HCT116 (cell line): ENCODE measurements at regions not wholly inside any gene's neighbourhood (a gene's known extent, or its start where the extent isn't known, plus 50 kb on each side); places are given as distances from the start of the nearest gene placed in this dataset.

ENCODE experiments used
- ATAC-seq: fragments of 200-7000 bp; cut with Tn5 transposase; 2 replicates; pipeline ENCODE4 v1.9.1; 2020; ENCODE audit warnings: mild to moderate bottlenecking, moderate library complexity
- BruUV-seq: library from RNA; stranded (reverse); fragments of 400-500 nt; replicated peaks from 2 replicates; lab custom pipeline; 2021; lab: Mats Ljungman, UMichigan
- CTCF ChIA-PET: fragments of 300-600 bp; sonication (Branson Sonifier 250); formaldehyde crosslinking; loops from one replicate; lab custom pipeline; 2021; ENCODE audit warnings: antibody characterized with exemption; lab: Charles Lee
- POLR2A ChIA-PET: fragments of 300-600, 350-600 bp; sonication (Branson Sonifier 250); formaldehyde crosslinking; loops from one replicate; lab custom pipeline; 2021; ENCODE audit warnings: antibody characterized with exemption; lab: Charles Lee
- RAD21 ChIA-PET, 2 experiments: fragments of 300-600 bp; sonication (Branson Sonifier 250); formaldehyde crosslinking; loops; one replicate each; lab custom pipeline; 2023; ENCODE audit warnings: low total read pairs in 2 of 2; ENCODE audit not compliant: uncharacterized antibody in 2 of 2, unreplicated experiment in 2 of 2, low non-redundant PET in 1 of 2; lab: Charles Lee
- DNase-seq: peaks from one replicate; pipeline ENCODE4 v3.0.0-alpha.2; 2010; ENCODE audit warnings: low read depth, low spot score
- H2AFZ ChIP-seq: fragments of 200-600 bp; shearing (Covaris generic), sonication (generic); 2 replicates; pipeline ENCODE4 v1.6.1; 2017; ENCODE audit warnings: low read depth, mixed run types, mixed read lengths, antibody characterized with exemption, low read length; ENCODE audit not compliant: poor library complexity, severe bottlenecking
- H3K27ac ChIP-seq: 2 replicates; pipeline ENCODE4 v1.5.1; 2012; ENCODE audit warnings: low read depth, low read length
- H3K27me3 ChIP-seq: fragments of 200-600 bp; sonication (generic); 2 replicates; pipeline ENCODE4 v1.6.1; 2016; ENCODE audit warnings: mixed run types, low read length, mixed read lengths; ENCODE audit not compliant: insufficient read depth
- H3K36me3 ChIP-seq, 2 experiments: fragments of 200-500 bp in 1 of 2; fragments of 200-600 bp in 1 of 2; sonication (Bioruptor generic) in 1 of 2; sonication (generic) in 1 of 2; 2 replicates each; pipeline versions ENCODE4 v1.5.1 to v1.6.1; 2014 to 2016; ENCODE audit warnings: low read length in 2 of 2, inconsistent platforms in 1 of 2, mixed read lengths in 1 of 2, mixed run types in 1 of 2; ENCODE audit not compliant: insufficient read depth in 2 of 2, control insufficient read depth in 1 of 2
- H3K4me1 ChIP-seq, 2 experiments: fragments of 200-600 bp in 1 of 2; sonication (generic) in 1 of 2; 2 replicates each; pipeline versions ENCODE4 v1.5.1 to v1.6.1; 2012 to 2017; ENCODE audit warnings: low read length in 2 of 2, inconsistent platforms in 1 of 2, mild to moderate bottlenecking in 1 of 2, mixed read lengths in 1 of 2, mixed run types in 1 of 2, moderate library complexity in 1 of 2; ENCODE audit not compliant: insufficient read depth in 2 of 2, control insufficient read depth in 1 of 2
- H3K4me2 ChIP-seq: fragments of 200-600 bp; sonication (generic); 2 replicates; pipeline ENCODE4 v1.6.1; 2017; ENCODE audit warnings: mixed run types, low read length, mixed read lengths
- H3K4me3 ChIP-seq, 2 experiments: fragments of 200-600 bp in 1 of 2; sonication (generic) in 1 of 2; replicated peaks in 1 of 2; 2 replicates each; pipeline ENCODE4 v1.5.1; 2011 to 2016; ENCODE audit warnings: low read length in 2 of 2, control low read depth in 1 of 2, low read depth in 1 of 2, mild to moderate bottlenecking in 1 of 2, mixed read lengths in 1 of 2, mixed run types in 1 of 2
- H3K79me2 ChIP-seq: fragments of 200-600 bp; sonication (generic); 2 replicates; pipeline ENCODE4 v1.6.1; 2017; ENCODE audit warnings: mild to moderate bottlenecking, mixed run types, low read length, moderate library complexity, mixed read lengths; ENCODE audit not compliant: insufficient read depth
- H3K9ac ChIP-seq: fragments of 200-600 bp; sonication (generic); 2 replicates; pipeline ENCODE4 v1.6.1; 2016; ENCODE audit warnings: low read length, mixed read lengths
- H3K9me2 ChIP-seq: fragments of 200-600 bp; sonication (generic), shearing (Covaris generic); 2 replicates; pipeline ENCODE4 v1.6.1; 2017; ENCODE audit warnings: mixed run types, mild to moderate bottlenecking, moderate library complexity; ENCODE audit not compliant: insufficient read depth
- H3K9me3 ChIP-seq, 2 experiments: fragments of 200-500 bp in 1 of 2; fragments of 200-600 bp in 1 of 2; sonication (Bioruptor generic) in 1 of 2; sonication (generic) in 1 of 2; 2 replicates each; pipeline ENCODE4 v1.6.1; 2014 to 2017; ENCODE audit warnings: low read length in 2 of 2, mixed read lengths in 2 of 2, inconsistent platforms in 1 of 2, low read depth in 1 of 2, mild to moderate bottlenecking in 1 of 2, mixed run types in 1 of 2, moderate library complexity in 1 of 2; ENCODE audit not compliant: control insufficient read depth in 1 of 2, insufficient read depth in 1 of 2
- H4K20me1 ChIP-seq: fragments of 200-600 bp; sonication (generic), shearing (Covaris generic); 2 replicates; pipeline ENCODE4 v1.6.1; 2017; ENCODE audit warnings: mixed run types, mild to moderate bottlenecking, moderate library complexity; ENCODE audit not compliant: insufficient read depth
- ATF3 ChIP-seq: IDR thresholded peaks from 2 replicates; pipeline ENCODE4 v1.6.1; 2012
- CBX3 ChIP-seq: IDR thresholded peaks from 2 replicates; pipeline ENCODE4 v1.6.1; 2012; ENCODE audit warnings: low read depth
- CEBPB ChIP-seq: IDR thresholded peaks from 2 replicates; pipeline ENCODE4 v1.6.1; 2012; ENCODE audit warnings: low read depth
- CTCF ChIP-seq, 3 experiments: fragments of 200-600 bp in 1 of 3; sonication (generic) in 1 of 3; IDR thresholded peaks in 2 of 3; conservative IDR thresholded peaks in 1 of 3; 2 replicates each; pipeline ENCODE4 v1.5.1; 2012 to 2017; ENCODE audit warnings: low read depth in 2 of 3, low read length in 2 of 3, antibody characterized with exemption in 1 of 3, borderline replicate concordance in 1 of 3, control low read depth in 1 of 3, mild to moderate bottlenecking in 1 of 3, mixed read lengths in 1 of 3, mixed run types in 1 of 3, moderate library complexity in 1 of 3; ENCODE audit not compliant: insufficient read depth in 1 of 3
- EGR1 ChIP-seq: IDR thresholded peaks from 2 replicates; pipeline ENCODE4 v1.6.1; 2012; ENCODE audit warnings: low read depth
- ELF1 ChIP-seq: IDR thresholded peaks from 2 replicates; pipeline ENCODE4 v1.6.1; 2012; ENCODE audit warnings: low read depth, borderline replicate concordance
- EZH2 ChIP-seq: fragments of 200-600 bp; sonication (generic); IDR thresholded peaks from 2 replicates; pipeline ENCODE4 v1.6.1; 2017; ENCODE audit warnings: antibody characterized with exemption, mixed run types
- FOSL1 ChIP-seq: IDR thresholded peaks from 2 replicates; pipeline ENCODE4 v1.6.1; 2012; ENCODE audit warnings: low read depth
- JUND ChIP-seq: IDR thresholded peaks from 2 replicates; pipeline ENCODE4 v1.6.1; 2012
- POLR2A ChIP-seq: IDR thresholded peaks from 2 replicates; pipeline ENCODE4 v1.7.0; 2011; ENCODE audit warnings: borderline replicate concordance; ENCODE audit not compliant: insufficient read depth, insufficient read length; ENCODE audit errors: extremely low read depth
- POLR2AphosphoS5 ChIP-seq: IDR thresholded peaks from 2 replicates; pipeline ENCODE4 v1.6.1; 2011; ENCODE audit warnings: mild to moderate bottlenecking, low read depth, low read length, moderate library complexity
- RAD21 ChIP-seq: IDR thresholded peaks from 2 replicates; pipeline ENCODE4 v1.6.1; 2012; ENCODE audit warnings: low read depth, mild to moderate bottlenecking
- SIN3A ChIP-seq: IDR thresholded peaks from 2 replicates; pipeline ENCODE4 v1.6.1; 2012; ENCODE audit warnings: low read depth
- SP1 ChIP-seq: IDR thresholded peaks from 2 replicates; pipeline ENCODE4 v1.6.1; 2012; ENCODE audit warnings: low read depth
- SRF ChIP-seq: IDR thresholded peaks from 2 replicates; pipeline ENCODE4 v1.6.1; 2012; ENCODE audit warnings: low read depth
- YY1 ChIP-seq: IDR thresholded peaks from 2 replicates; pipeline ENCODE4 v1.6.1; 2011; ENCODE audit warnings: low read length, low read depth, moderate library complexity, mild to moderate bottlenecking; ENCODE audit not compliant: insufficient replicate concordance; ENCODE audit errors: extremely low read depth
- ZBTB33 ChIP-seq: IDR thresholded peaks from 2 replicates; pipeline ENCODE4 v1.6.1; 2011; ENCODE audit warnings: mild to moderate bottlenecking, low read length, moderate library complexity; ENCODE audit not compliant: insufficient replicate concordance; ENCODE audit errors: extremely low read depth
- intact Hi-C: fragments of 100-400 bp; cut with micrococcal nuclease; formaldehyde crosslinking; loops from 2 replicates; pipeline ENCODE4 v1.10.0; 2022
- TF ChIP-seq, protein P1 (sequence below): IDR thresholded peaks from 2 replicates; pipeline ENCODE4 v1.6.1; 2012; ENCODE audit warnings: low read depth
- TF ChIP-seq, protein P2 (sequence below): IDR thresholded peaks from 2 replicates; pipeline ENCODE4 v1.6.1; 2012

- Histone ChIP-seq H2AFZ (no peak overlapping the region), H4K20me1 (no peaks in the 10 kb centered on the region), H3K79me2 (no peaks in the 10 kb centered on the region), H3K4me2 (no peak overlapping the region), H3K4me3 (no peak overlapping the region), H3K4me1 (no peaks in the 10 kb centered on the region), H3K9me2 (no peaks in the 10 kb centered on the region), H3K27me3 (peaks cover 35% of the 10 kb centered on the region), H3K9ac (no peak overlapping the region), H3K36me3 (no peaks in the 10 kb centered on the region), H3K27ac (no peak overlapping the region), H3K9me3 (no peaks in the 10 kb centered on the region)
- ChIA-PET CTCF (no interaction called here), POLR2A (no interaction called here), RAD21 (no interaction called here)
- intact Hi-C loops = no loop called here
- BruUV-seq = no TSS peak
- no peak for TF ChIP-seq EZH2
- no peak for TF ChIP-seq RAD21
- TF ChIP-seq, protein P1, sequence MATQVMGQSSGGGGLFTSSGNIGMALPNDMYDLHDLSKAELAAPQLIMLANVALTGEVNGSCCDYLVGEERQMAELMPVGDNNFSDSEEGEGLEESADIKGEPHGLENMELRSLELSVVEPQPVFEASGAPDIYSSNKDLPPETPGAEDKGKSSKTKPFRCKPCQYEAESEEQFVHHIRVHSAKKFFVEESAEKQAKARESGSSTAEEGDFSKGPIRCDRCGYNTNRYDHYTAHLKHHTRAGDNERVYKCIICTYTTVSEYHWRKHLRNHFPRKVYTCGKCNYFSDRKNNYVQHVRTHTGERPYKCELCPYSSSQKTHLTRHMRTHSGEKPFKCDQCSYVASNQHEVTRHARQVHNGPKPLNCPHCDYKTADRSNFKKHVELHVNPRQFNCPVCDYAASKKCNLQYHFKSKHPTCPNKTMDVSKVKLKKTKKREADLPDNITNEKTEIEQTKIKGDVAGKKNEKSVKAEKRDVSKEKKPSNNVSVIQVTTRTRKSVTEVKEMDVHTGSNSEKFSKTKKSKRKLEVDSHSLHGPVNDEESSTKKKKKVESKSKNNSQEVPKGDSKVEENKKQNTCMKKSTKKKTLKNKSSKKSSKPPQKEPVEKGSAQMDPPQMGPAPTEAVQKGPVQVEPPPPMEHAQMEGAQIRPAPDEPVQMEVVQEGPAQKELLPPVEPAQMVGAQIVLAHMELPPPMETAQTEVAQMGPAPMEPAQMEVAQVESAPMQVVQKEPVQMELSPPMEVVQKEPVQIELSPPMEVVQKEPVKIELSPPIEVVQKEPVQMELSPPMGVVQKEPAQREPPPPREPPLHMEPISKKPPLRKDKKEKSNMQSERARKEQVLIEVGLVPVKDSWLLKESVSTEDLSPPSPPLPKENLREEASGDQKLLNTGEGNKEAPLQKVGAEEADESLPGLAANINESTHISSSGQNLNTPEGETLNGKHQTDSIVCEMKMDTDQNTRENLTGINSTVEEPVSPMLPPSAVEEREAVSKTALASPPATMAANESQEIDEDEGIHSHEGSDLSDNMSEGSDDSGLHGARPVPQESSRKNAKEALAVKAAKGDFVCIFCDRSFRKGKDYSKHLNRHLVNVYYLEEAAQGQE = no peak
- no peak for TF ChIP-seq POLR2A
- TF ChIP-seq EGR1 = no peak
- TF ChIP-seq POLR2AphosphoS5 = no peak
- TF ChIP-seq YY1 = no peak
- TF ChIP-seq SRF = no peak
- no peak for TF ChIP-seq FOSL1
- TF ChIP-seq CEBPB = no peak
- no peak for TF ChIP-seq JUND
- TF ChIP-seq ZBTB33 = no peak
- no peak for TF ChIP-seq CBX3
- TF ChIP-seq SIN3A = no peak
- TF ChIP-seq SP1 = no peak
- no peak for TF ChIP-seq CTCF (IDR thresholded peaks at IDR 0.05 in 2 of 3, conservative IDR thresholded peaks at IDR 0.05 in 1 of 3; ENCODE audit: borderline replicate concordance in 1 of 3, insufficient read depth in 1 of 3, low read depth in 2 of 3, low read length in 2 of 3)
- TF ChIP-seq, protein P2, sequence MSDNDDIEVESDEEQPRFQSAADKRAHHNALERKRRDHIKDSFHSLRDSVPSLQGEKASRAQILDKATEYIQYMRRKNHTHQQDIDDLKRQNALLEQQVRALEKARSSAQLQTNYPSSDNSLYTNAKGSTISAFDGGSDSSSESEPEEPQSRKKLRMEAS = no peak
- no peak for TF ChIP-seq ATF3
- no peak for TF ChIP-seq ELF1
- no peak for ATAC-seq
- no peak for DNase-seq
Observed at GRCh38 chr20:40481337-40481736, 207.7 kb downstream of the MAFB start.
